Brain microvascular endothelial cell (primary cell): ENCODE measurements at regions not wholly inside any gene's neighbourhood (a gene's known extent, or its start where the extent isn't known, plus 50 kb on each side); places are given as distances from the start of the nearest gene placed in this dataset.

Source experiments
- DNase-seq: peaks from one replicate; pipeline ENCODE4 v3.0.0-alpha.2; 2020
- H3K27ac ChIP-seq: fragments of 250-450 bp; sonication (Bioruptor Pico); 2 replicates; pipeline ENCODE4 v1.5.1; 2020; ENCODE audit warnings: mild to moderate bottlenecking, moderate library complexity
- H3K27me3 ChIP-seq: fragments of 250-450 bp; sonication (Bioruptor Pico); replicated peaks from 2 replicates; pipeline ENCODE4 v1.5.1; 2020; ENCODE audit warnings: mild to moderate bottlenecking
- H3K36me3 ChIP-seq: fragments of 250-450 bp; sonication (Bioruptor Pico); replicated peaks from 2 replicates; pipeline ENCODE4 v1.5.1; 2020; ENCODE audit warnings: mild to moderate bottlenecking
- H3K4me3 ChIP-seq: 2 replicates; pipeline ENCODE4 v1.5.1; 2011; ENCODE audit warnings: low read depth, mild to moderate bottlenecking, control low read depth, low read length, moderate library complexity
- CTCF ChIP-seq: IDR thresholded peaks from 2 replicates; pipeline ENCODE4 v1.5.1; 2011; ENCODE audit warnings: low read depth, mild to moderate bottlenecking, moderate library complexity, low read length, control low read depth, inconsistent platforms; ENCODE audit errors: missing control alignments
- in situ Hi-C: cut with HindIII; loops from 2 replicates; pipeline ENCODE4 v1.10.0; 2017; ENCODE audit warnings: low sequenced_read_pairs, low pct_ligation_motif_present

- no peak for TF ChIP-seq CTCF
- Histone ChIP-seq H3K27me3 (no peaks in the 10 kb centered on the region), H3K36me3 (no peaks in the 10 kb centered on the region), H3K27ac (no peak overlapping the region), H3K4me3 (no peak overlapping the region)
- in situ Hi-C loops: no loop called here
- DNase-seq: no peak
Measured at GRCh38 chr5:126106029-126106428, 317.2 kb upstream of the GRAMD2B start.

DNA sequence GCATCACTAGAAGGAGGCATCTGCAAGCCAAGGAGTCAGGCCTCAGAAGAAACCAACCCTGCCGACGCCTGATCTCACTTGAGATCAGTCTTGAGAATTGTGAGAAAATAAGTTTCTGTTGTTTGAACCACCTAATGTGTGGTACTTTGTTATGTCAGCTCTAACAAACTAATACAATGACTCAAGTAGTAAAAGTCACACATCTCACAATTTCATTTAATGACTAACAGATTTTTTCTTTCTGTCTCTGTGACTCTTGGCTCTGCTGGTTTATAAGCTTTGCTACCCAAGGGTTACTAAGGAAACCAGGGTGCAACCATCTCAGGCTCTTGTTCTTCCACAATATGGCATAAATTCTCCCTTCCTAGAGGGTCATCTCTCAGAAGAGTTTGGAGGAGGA is 315.8 kb upstream of the GRAMD2B start:
- in situ Hi-C loops: no loop called here
- Histone ChIP-seq H3K27me3 (no peaks in the 10 kb centered on the region), H3K27ac (no peak overlapping the region), H3K36me3 (no peaks in the 10 kb centered on the region), H3K4me3 (no peak overlapping the region)
- no peak for DNase-seq
- no peak for TF ChIP-seq CTCF

DNA sequence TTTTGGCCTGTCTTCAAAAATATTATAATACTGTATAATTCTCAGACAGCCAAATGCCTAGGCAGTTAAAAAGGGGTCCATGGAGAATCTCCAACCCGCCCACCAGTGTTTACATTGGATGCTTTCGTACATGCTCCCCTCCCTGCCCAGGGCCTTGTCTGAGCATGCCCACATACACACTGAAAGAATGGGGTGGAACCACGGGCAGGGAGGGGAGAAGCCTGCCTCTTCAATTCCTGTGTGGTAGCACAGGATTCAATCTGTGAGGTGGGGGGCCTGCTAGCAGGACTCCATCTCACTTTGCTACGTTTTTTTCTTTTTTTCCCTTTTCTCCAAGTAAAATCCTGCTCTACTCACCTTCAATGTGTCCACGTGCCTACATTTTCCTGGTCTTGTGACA is 314.7 kb upstream of the GRAMD2B start:
- in situ Hi-C loops: no loop called here
- Histone ChIP-seq H3K27me3 (no peaks in the 10 kb centered on the region), H3K4me3 (no peak overlapping the region), H3K27ac (no peak overlapping the region), H3K36me3 (no peaks in the 10 kb centered on the region)
- DNase-seq: no peak
- no peak for TF ChIP-seq CTCF

DNA sequence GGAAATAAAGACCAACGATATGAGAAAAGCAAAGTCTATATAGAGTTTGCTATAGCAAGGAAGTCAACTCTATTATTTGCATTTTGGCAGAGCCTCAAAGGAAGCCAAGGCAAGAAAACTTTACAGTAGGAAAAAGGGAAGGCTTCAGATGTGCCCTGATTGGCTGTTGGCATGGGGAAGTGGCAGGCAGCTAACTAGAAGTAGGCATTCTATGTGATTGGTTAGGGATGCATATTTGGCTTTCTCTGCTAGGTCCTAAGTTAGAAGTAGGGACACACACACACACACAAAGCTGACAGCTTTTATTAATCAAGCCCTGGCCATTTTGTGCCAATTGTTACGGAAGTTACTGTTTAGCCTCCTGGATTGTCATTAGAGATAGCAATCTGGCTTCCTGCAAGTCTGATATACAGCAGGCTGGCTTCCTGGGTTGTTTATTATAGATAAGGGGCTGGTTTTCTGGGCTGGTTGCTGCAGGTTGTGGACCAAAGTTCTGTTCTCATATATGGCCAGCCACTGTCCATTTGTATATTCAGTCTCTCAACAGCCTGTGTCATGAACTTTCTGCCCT is 308.1 kb upstream of the GRAMD2B start:
- in situ Hi-C loops: no loop called here

GRCh38 chr5:126117044-126117443 is 306.2 kb upstream of the GRAMD2B start:
- Histone ChIP-seq H3K4me3 (no peak overlapping the region), H3K27me3 (no peaks in the 10 kb centered on the region), H3K36me3 (no peaks in the 10 kb centered on the region), H3K27ac (no peak overlapping the region)
- no peak for TF ChIP-seq CTCF
- in situ Hi-C loops: no loop called here
- DNase-seq: no peak

More for the DNA sequence above, 308.1 kb upstream of the GRAMD2B start:
- Histone ChIP-seq H3K27ac (no peak overlapping the region), H3K4me3 (no peak overlapping the region), H3K36me3 (no peaks in the 10 kb centered on the region), H3K27me3 (no peaks in the 10 kb centered on the region)
- TF ChIP-seq CTCF: no peak
- DNase-seq: no peak

GRCh38 chr5:126119887-126120442 is 303.2 kb upstream of the GRAMD2B start:
- Histone ChIP-seq H3K27ac (no peak overlapping the region), H3K36me3 (no peaks in the 10 kb centered on the region), H3K4me3 (no peak overlapping the region), H3K27me3 (no peaks in the 10 kb centered on the region)
- no peak for DNase-seq
- in situ Hi-C loops: no loop called here
- no peak for TF ChIP-seq CTCF
